ENCODE measurements at regions not wholly inside any gene's neighbourhood (a gene's known extent, or its start where the extent isn't known, plus 50 kb on each side); places are given as distances from the start of the nearest gene placed in this dataset.

DNA sequence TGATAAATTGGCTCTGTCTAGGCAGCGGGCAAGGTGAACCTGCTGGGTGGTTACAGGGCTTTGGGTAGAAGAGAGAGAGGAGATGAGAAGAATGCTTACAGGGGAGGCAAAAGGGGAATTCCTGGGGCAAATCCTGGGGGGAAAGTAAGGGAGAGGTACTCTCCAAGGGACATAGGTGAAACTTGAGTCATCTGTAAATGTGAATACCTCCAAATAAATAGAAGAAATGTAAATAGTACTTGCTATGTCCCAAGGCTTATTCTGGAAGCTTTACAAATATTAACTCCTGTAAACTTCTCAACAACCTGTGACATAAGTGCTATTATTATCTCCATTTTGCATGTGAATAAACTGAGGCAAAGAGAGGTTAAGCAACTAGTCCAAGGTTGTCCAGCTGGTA, 57.7 kb upstream of the CDK13 start:
- Histone ChIP-seq H3K36me3 (replicated peaks in 1 of 2; ENCODE audit: control insufficient read depth in 2 of 2, insufficient read depth in 2 of 2, low read length in 2 of 2) (no peaks in the 10 kb centered on the region), H2BK120ac (ENCODE audit: low read depth, low read length) (no peak overlapping the region), H3K27ac (replicated peaks; ENCODE audit: low read length) (no peak overlapping the region), H3K79me1 (ENCODE audit: low read depth, low read length) (no peaks in the 10 kb centered on the region), H3K18ac (ENCODE audit: low read length) (no peak overlapping the region), H3K9me3 (replicated peaks in 1 of 2; ENCODE audit: control insufficient read depth in 2 of 2, insufficient read depth in 1 of 2, low read depth in 1 of 2, low read length in 2 of 2) (no peaks in the 10 kb centered on the region), H3K4me1 (ENCODE audit: control insufficient read depth in 2 of 2, insufficient read depth in 1 of 2, low read depth in 1 of 2, low read length in 2 of 2) (no peaks in the 10 kb centered on the region), H2BK5ac (ENCODE audit: low read length) (no peak overlapping the region), H4K8ac (ENCODE audit: low read depth, low read length) (no peak overlapping the region), H2AFZ (ENCODE audit: low read length) (no peak overlapping the region), H4K91ac (ENCODE audit: low read depth, low read length, poor library complexity) (no peak overlapping the region), H3K27me3 (ENCODE audit: control insufficient read depth in 3 of 3, insufficient read depth in 3 of 3, low read depth in 1 of 3, low read length in 3 of 3) (peaks cover 0 to 18% (median 0%) of the 10 kb centered on the region in 3 experiments), H2AK5ac (ENCODE audit: low read depth, low read length) (no peak overlapping the region), H3K23ac (ENCODE audit: low read depth, low read length, poor library complexity) (no peak overlapping the region), H2BK12ac (ENCODE audit: low read length) (no peak overlapping the region), H3K9ac (ENCODE audit: low read depth, low read length, poor library complexity) (no peak overlapping the region), H3K4me3 (ENCODE audit: low read length in 2 of 2) (no peak overlapping the region), H3K4me2 (ENCODE audit: insufficient read depth, low read length, poor library complexity, severe bottlenecking) (no peak overlapping the region), H3K4ac (ENCODE audit: low read length) (no peak overlapping the region), H2BK15ac (ENCODE audit: low read length) (no peak overlapping the region), H3K14ac (ENCODE audit: low read length) (no peak overlapping the region)
- no CpG with 5 or more reads among the region's 1 CpG for WGBS, 2 donors (ENCODE audit: extremely low coverage in 2 of 2, insufficient read length in 2 of 2, insufficient replicate concordance in 1 of 2)
- no peak for DNase-seq (ENCODE audit: low spot score)

DNA sequence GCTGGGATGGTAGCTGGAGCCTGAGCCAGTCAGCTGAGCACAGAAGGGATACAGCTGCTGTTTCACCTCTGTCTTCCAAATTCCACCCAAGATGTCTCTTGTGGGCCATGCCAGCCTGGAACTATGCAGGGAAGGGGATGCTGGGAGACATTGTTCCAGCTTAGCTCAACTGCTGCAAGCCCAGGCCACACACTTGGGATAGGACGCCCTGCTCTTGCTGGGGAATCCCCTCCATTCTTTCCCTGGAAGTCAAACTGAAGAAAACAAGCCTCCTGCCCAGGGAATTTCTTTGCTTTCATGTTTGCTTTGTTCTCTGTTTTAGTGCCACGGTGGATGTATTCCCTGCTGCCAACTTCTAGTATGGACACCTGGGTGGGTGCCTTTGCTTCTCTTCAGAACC, 55.2 kb upstream of the CDK13 start:
- WGBS, 2 donors (ENCODE audit: extremely low coverage in 2 of 2, insufficient read length in 2 of 2, insufficient replicate concordance in 1 of 2): no CpG with 5 or more reads among the region's 2 CpGs
- DNase-seq (ENCODE audit: low spot score): no peak

DNA sequence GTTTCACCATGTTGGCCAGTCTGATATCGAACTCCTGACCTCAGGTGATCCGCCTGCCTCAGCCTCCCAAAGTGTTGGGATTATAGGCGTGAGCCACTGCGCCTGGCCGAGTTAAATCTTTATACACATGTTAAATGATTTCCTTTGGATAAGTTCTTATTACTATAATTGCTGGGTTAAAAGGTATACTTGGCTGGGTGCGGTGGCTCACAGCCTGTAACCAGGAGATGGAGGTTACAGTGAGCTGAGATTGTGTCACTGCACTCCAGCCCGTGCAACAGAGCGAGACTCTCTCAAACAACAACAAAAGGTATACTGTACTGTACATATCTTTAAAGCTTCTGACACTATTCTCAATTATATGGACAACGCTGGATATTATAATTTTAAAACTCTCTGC, 53.2 kb upstream of the CDK13 start:
- Histone ChIP-seq H3K4me3 (ENCODE audit: low read length in 2 of 2) (no peak overlapping the region), H3K36me3 (replicated peaks in 1 of 2; ENCODE audit: control insufficient read depth in 2 of 2, insufficient read depth in 2 of 2, low read length in 2 of 2) (no peaks in the 10 kb centered on the region), H2BK5ac (ENCODE audit: low read length) (no peak overlapping the region), H3K79me1 (ENCODE audit: low read depth, low read length) (no peaks in the 10 kb centered on the region), H3K27me3 (ENCODE audit: control insufficient read depth in 3 of 3, insufficient read depth in 3 of 3, low read depth in 1 of 3, low read length in 3 of 3) (peaks cover 0 to 16% (median 0%) of the 10 kb centered on the region in 3 experiments), H3K18ac (ENCODE audit: low read length) (no peak overlapping the region), H2BK15ac (ENCODE audit: low read length) (no peak overlapping the region), H3K14ac (ENCODE audit: low read length) (no peak overlapping the region), H3K9ac (ENCODE audit: low read depth, low read length, poor library complexity) (no peak overlapping the region), H3K4me2 (ENCODE audit: insufficient read depth, low read length, poor library complexity, severe bottlenecking) (no peak overlapping the region), H2BK120ac (ENCODE audit: low read depth, low read length) (no peak overlapping the region), H3K27ac (replicated peaks; ENCODE audit: low read length) (no peak overlapping the region), H2AK5ac (ENCODE audit: low read depth, low read length) (no peak overlapping the region), H3K23ac (ENCODE audit: low read depth, low read length, poor library complexity) (no peak overlapping the region), H3K4me1 (ENCODE audit: control insufficient read depth in 2 of 2, insufficient read depth in 1 of 2, low read depth in 1 of 2, low read length in 2 of 2) (no peaks in the 10 kb centered on the region), H4K91ac (ENCODE audit: low read depth, low read length, poor library complexity) (no peak overlapping the region), H4K8ac (ENCODE audit: low read depth, low read length) (no peak overlapping the region), H3K4ac (ENCODE audit: low read length) (no peak overlapping the region), H2AFZ (ENCODE audit: low read length) (no peak overlapping the region), H2BK12ac (ENCODE audit: low read length) (no peak overlapping the region), H3K9me3 (replicated peaks in 1 of 2; ENCODE audit: control insufficient read depth in 2 of 2, insufficient read depth in 1 of 2, low read depth in 1 of 2, low read length in 2 of 2) (peaks cover 0 to 2% of the 10 kb centered on the region in 2 donors)
- DNase-seq (ENCODE audit: low spot score): no peak
- no CpG with 5 or more reads among the region's 9 CpGs for WGBS, 2 donors (ENCODE audit: extremely low coverage in 2 of 2, insufficient read length in 2 of 2, insufficient replicate concordance in 1 of 2)

More for the DNA sequence above, 55.2 kb upstream of the CDK13 start:
- Histone ChIP-seq H4K91ac (ENCODE audit: low read depth, low read length, poor library complexity) (no peak overlapping the region), H3K79me1 (ENCODE audit: low read depth, low read length) (no peaks in the 10 kb centered on the region), H2BK12ac (ENCODE audit: low read length) (no peak overlapping the region), H3K9ac (ENCODE audit: low read depth, low read length, poor library complexity) (no peak overlapping the region), H3K23ac (ENCODE audit: low read depth, low read length, poor library complexity) (no peak overlapping the region), H3K4me2 (ENCODE audit: insufficient read depth, low read length, poor library complexity, severe bottlenecking) (no peak overlapping the region), H3K4ac (ENCODE audit: low read length) (no peak overlapping the region), H2BK120ac (ENCODE audit: low read depth, low read length) (no peak overlapping the region), H3K4me3 (ENCODE audit: low read length in 2 of 2) (no peak overlapping the region), H3K27me3 (ENCODE audit: control insufficient read depth in 3 of 3, insufficient read depth in 3 of 3, low read depth in 1 of 3, low read length in 3 of 3) (peaks cover 0 to 22% (median 0%) of the 10 kb centered on the region in 3 experiments), H3K36me3 (replicated peaks in 1 of 2; ENCODE audit: control insufficient read depth in 2 of 2, insufficient read depth in 2 of 2, low read length in 2 of 2) (no peaks in the 10 kb centered on the region), H2AK5ac (ENCODE audit: low read depth, low read length) (no peak overlapping the region), H3K4me1 (ENCODE audit: control insufficient read depth in 2 of 2, insufficient read depth in 1 of 2, low read depth in 1 of 2, low read length in 2 of 2) (no peaks in the 10 kb centered on the region), H2BK15ac (ENCODE audit: low read length) (no peak overlapping the region), H3K27ac (replicated peaks; ENCODE audit: low read length) (no peak overlapping the region), H4K8ac (ENCODE audit: low read depth, low read length) (no peak overlapping the region), H3K9me3 (replicated peaks in 1 of 2; ENCODE audit: control insufficient read depth in 2 of 2, insufficient read depth in 1 of 2, low read depth in 1 of 2, low read length in 2 of 2) (no peaks in the 10 kb centered on the region), H2AFZ (ENCODE audit: low read length) (no peak overlapping the region), H2BK5ac (ENCODE audit: low read length) (no peak overlapping the region), H3K18ac (ENCODE audit: low read length) (no peak overlapping the region), H3K14ac (ENCODE audit: low read length) (no peak overlapping the region)

DNA sequence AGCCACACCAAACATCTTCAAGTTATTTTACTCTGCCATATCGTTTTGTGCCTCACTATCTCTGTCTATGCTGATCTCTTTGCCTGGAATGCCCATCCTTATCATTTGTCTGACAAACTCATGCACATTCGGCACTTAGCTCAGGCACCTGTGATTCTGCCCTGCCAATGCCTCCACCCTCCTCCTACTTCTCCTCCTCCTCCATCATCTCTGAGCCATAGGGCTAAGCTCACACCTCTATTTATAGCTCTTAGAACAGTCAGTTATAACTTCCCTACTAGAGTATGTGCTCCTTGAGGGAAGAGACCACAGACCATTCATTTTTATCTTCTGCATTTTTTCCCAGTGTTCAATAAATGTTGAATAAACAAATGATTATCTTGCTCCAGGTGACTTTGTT, 51.2 kb upstream of the CDK13 start:
- Histone ChIP-seq H3K79me1 (ENCODE audit: low read depth, low read length) (no peaks in the 10 kb centered on the region), H3K4me3 (ENCODE audit: low read length in 2 of 2) (no peak overlapping the region), H3K27ac (replicated peaks; ENCODE audit: low read length) (no peak overlapping the region), H4K8ac (ENCODE audit: low read depth, low read length) (no peak overlapping the region), H4K91ac (ENCODE audit: low read depth, low read length, poor library complexity) (no peak overlapping the region), H3K36me3 (replicated peaks in 1 of 2; ENCODE audit: control insufficient read depth in 2 of 2, insufficient read depth in 2 of 2, low read length in 2 of 2) (no peaks in the 10 kb centered on the region), H3K27me3 (ENCODE audit: control insufficient read depth in 3 of 3, insufficient read depth in 3 of 3, low read depth in 1 of 3, low read length in 3 of 3) (peaks cover 0 to 7% (median 0%) of the 10 kb centered on the region in 3 experiments), H3K9ac (ENCODE audit: low read depth, low read length, poor library complexity) (no peak overlapping the region), H3K23ac (ENCODE audit: low read depth, low read length, poor library complexity) (no peak overlapping the region), H3K9me3 (replicated peaks in 1 of 2; ENCODE audit: control insufficient read depth in 2 of 2, insufficient read depth in 1 of 2, low read depth in 1 of 2, low read length in 2 of 2) (peaks cover 0 to 2% of the 10 kb centered on the region in 2 donors), H3K18ac (ENCODE audit: low read length) (no peak overlapping the region), H2BK120ac (ENCODE audit: low read depth, low read length) (no peak overlapping the region), H2BK12ac (ENCODE audit: low read length) (no peak overlapping the region), H2BK15ac (ENCODE audit: low read length) (no peak overlapping the region), H2AFZ (ENCODE audit: low read length) (no peak overlapping the region), H3K14ac (ENCODE audit: low read length) (no peak overlapping the region), H3K4me1 (ENCODE audit: control insufficient read depth in 2 of 2, insufficient read depth in 1 of 2, low read depth in 1 of 2, low read length in 2 of 2) (no peaks in the 10 kb centered on the region), H2AK5ac (ENCODE audit: low read depth, low read length) (no peak overlapping the region), H3K4me2 (ENCODE audit: insufficient read depth, low read length, poor library complexity, severe bottlenecking) (no peak overlapping the region), H2BK5ac (ENCODE audit: low read length) (no peak overlapping the region), H3K4ac (ENCODE audit: low read length) (no peak overlapping the region)
- DNase-seq (ENCODE audit: low spot score): no peak
- WGBS, 2 donors (ENCODE audit: extremely low coverage in 2 of 2, insufficient read length in 2 of 2, insufficient replicate concordance in 1 of 2): no CpG with 5 or more reads among the region's 2 CpGs

Data from neuronal stem cell (in vitro differentiated cells).